Osteoblast (primary cell): ENCODE measurements at regions not wholly inside any gene's neighbourhood (a gene's known extent, or its start where the extent isn't known, plus 50 kb on each side); places are given as distances from the start of the nearest gene placed in this dataset.
A peak's percentile ranks its signal among the peaks of the same experiment; 100 is the strongest.

Source experiments
- DNase-seq: peaks from one replicate; pipeline ENCODE4 v3.0.0; 2011; ENCODE audit warnings: low spot score, mixed read lengths; ENCODE audit not compliant: insufficient read length; ENCODE audit errors: missing footprints
- H2AFZ ChIP-seq: 2 replicates; pipeline ENCODE4 v1.6.0; 2011; ENCODE audit warnings: mild to moderate bottlenecking, low read length
- H3K27ac ChIP-seq: 2 replicates; pipeline ENCODE4 v1.5.1; 2011; ENCODE audit warnings: mild to moderate bottlenecking, low read depth, low read length, moderate library complexity
- H3K27me3 ChIP-seq: 2 replicates; pipeline ENCODE4 v1.6.0; 2012; ENCODE audit warnings: mild to moderate bottlenecking, control low read depth, inconsistent platforms, low read length, moderate library complexity; ENCODE audit not compliant: insufficient read depth
- H3K36me3 ChIP-seq: 2 replicates; pipeline ENCODE4 v1.5.1; 2011; ENCODE audit warnings: mild to moderate bottlenecking, low read length, control low read depth, moderate library complexity; ENCODE audit not compliant: insufficient read depth
- H3K4me1 ChIP-seq: 2 replicates; pipeline ENCODE4 v1.5.1; 2011; ENCODE audit warnings: mild to moderate bottlenecking, low read length, control low read depth, moderate library complexity; ENCODE audit not compliant: insufficient read depth
- H3K4me2 ChIP-seq: 2 replicates; pipeline ENCODE4 v1.6.0; 2011; ENCODE audit warnings: mild to moderate bottlenecking, low read length; ENCODE audit not compliant: insufficient read depth
- H3K4me3 ChIP-seq: fragments of 200-600 bp; sonication (generic); 3 replicates; pipeline ENCODE4 v1.5.1; 2012; ENCODE audit warnings: mild to moderate bottlenecking, low read length, inconsistent platforms; ENCODE audit not compliant: insufficient read depth
- H3K79me2 ChIP-seq: 2 replicates; pipeline ENCODE4 v1.6.0; 2012; ENCODE audit warnings: mild to moderate bottlenecking, low read length, control low read depth, inconsistent platforms; ENCODE audit not compliant: insufficient read depth
- H3K9me3 ChIP-seq: 2 replicates; pipeline ENCODE4 v1.5.1; 2011; ENCODE audit warnings: low read depth, low read length, control low read depth
- H4K20me1 ChIP-seq: 2 replicates; pipeline ENCODE4 v1.6.0; 2012; ENCODE audit warnings: mild to moderate bottlenecking, low read length, control low read depth; ENCODE audit not compliant: insufficient read depth
- CTCF ChIP-seq: IDR thresholded peaks from 2 replicates; pipeline ENCODE4 v1.5.1; 2011; ENCODE audit warnings: mild to moderate bottlenecking, low read depth, low read length, moderate library complexity; ENCODE audit errors: extremely low read depth

- Histone ChIP-seq H3K4me1 (peaks cover 3% of the 10 kb centered on the region), H3K27ac (no peak overlapping the region), H3K36me3 (no peaks in the 10 kb centered on the region), H3K9me3 (no peaks in the 10 kb centered on the region), H3K79me2 (no peaks in the 10 kb centered on the region), H3K27me3 (no peaks in the 10 kb centered on the region), H3K4me2 (no peak overlapping the region), H4K20me1 (no peaks in the 10 kb centered on the region), H3K4me3 (no peak overlapping the region), H2AFZ (no peak overlapping the region)
- TF ChIP-seq CTCF: no peak
- no peak for DNase-seq
These were observed 275.3 kb upstream of the SLC14A2 start for GRCh38 chr18:45339810-45340550.

GRCh38 chr18:45340884-45341283 is 274.4 kb upstream of the SLC14A2 start:
- DNase-seq: no peak
- H3K4me2 ChIP-seq: no peak overlapping the region
- no peak overlapping the region for H3K27ac ChIP-seq
- H2AFZ ChIP-seq: no peak overlapping the region
- no peak overlapping the region for H3K4me3 ChIP-seq
- H3K4me1 ChIP-seq: peaks cover under 1% of the 10 kb centered on the region
- H3K36me3 ChIP-seq: no peaks in the 10 kb centered on the region
- H3K27me3 ChIP-seq: no peaks in the 10 kb centered on the region
- no peak for TF ChIP-seq CTCF
- no peaks in the 10 kb centered on the region for H3K79me2 ChIP-seq
- H3K9me3 ChIP-seq: no peaks in the 10 kb centered on the region
- H4K20me1 ChIP-seq: no peaks in the 10 kb centered on the region

- Histone ChIP-seq H3K4me1 (no peaks in the 10 kb centered on the region), H3K27ac (no peak overlapping the region), H2AFZ (no peak overlapping the region), H3K4me3 (no peak overlapping the region), H3K36me3 (no peaks in the 10 kb centered on the region), H3K27me3 (no peaks in the 10 kb centered on the region), H4K20me1 (no peaks in the 10 kb centered on the region), H3K4me2 (no peak overlapping the region), H3K79me2 (no peaks in the 10 kb centered on the region), H3K9me3 (no peaks in the 10 kb centered on the region)
- DNase-seq: no peak
- peak; percentile 17 for TF ChIP-seq CTCF
These were observed 273.8 kb upstream of the SLC14A2 start for GRCh38 chr18:45341454-45341853.

- H3K36me3 ChIP-seq: no peaks in the 10 kb centered on the region
- H3K4me3 ChIP-seq: no peak overlapping the region
- no peak overlapping the region for H2AFZ ChIP-seq
- no peaks in the 10 kb centered on the region for H3K4me1 ChIP-seq
- DNase-seq: no peak
- no peak overlapping the region for H3K4me2 ChIP-seq
- H3K27me3 ChIP-seq: no peaks in the 10 kb centered on the region
- no peaks in the 10 kb centered on the region for H3K9me3 ChIP-seq
- no peaks in the 10 kb centered on the region for H3K79me2 ChIP-seq
- no peak for TF ChIP-seq CTCF
- H3K27ac ChIP-seq: no peak overlapping the region
- no peaks in the 10 kb centered on the region for H4K20me1 ChIP-seq
These were observed 273.1 kb upstream of the SLC14A2 start for GRCh38 chr18:45342166-45342565.
